ENCODE measurements at regions not wholly inside any gene's neighbourhood (a gene's known extent, or its start where the extent isn't known, plus 50 kb on each side); places are given as distances from the start of the nearest gene placed in this dataset.

GRCh38 chr10:9615189-9615588, 1402.5 kb upstream of the CELF2 start:
- no peak for TF ChIP-seq CTCF (IDR thresholded peaks at IDR 0.05)
- no peak for TF ChIP-seq POLR2AphosphoS5 (IDR thresholded peaks at IDR 0.05)
